ENCODE measurements at regions not wholly inside any gene's neighbourhood (a gene's known extent, or its start where the extent isn't known, plus 50 kb on each side); places are given as distances from the start of the nearest gene placed in this dataset.

DNA sequence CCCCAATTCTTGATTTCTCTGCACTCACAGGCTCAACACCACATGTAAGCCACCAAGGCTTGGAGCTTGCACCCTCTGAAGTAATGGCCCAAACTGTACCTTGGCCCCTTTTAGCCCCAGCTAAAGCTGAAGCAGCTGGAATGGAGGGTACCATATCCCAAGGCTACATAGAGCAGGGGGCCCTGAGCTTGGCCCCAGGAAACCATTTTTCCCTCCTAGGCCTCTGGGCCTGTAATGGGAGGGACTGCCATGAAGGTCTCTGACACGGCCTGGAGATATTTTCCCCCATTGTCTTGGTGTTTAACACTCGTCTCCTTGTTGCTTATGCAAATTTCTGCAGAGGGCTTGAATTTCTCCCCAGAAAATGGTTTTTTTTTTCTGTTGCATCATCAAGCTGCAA is 69.7 kb downstream of the SKA1 start:
- H3K27me3 Mint-ChIP-seq, result peaks cover 16% of the 10 kb centered on the region
- no peak for DNase-seq
- H3K4me3 Mint-ChIP-seq, result no peak overlapping the region
- no peaks in the 10 kb centered on the region for H3K36me3 Mint-ChIP-seq
- H3K9me3 Mint-ChIP-seq, result peaks cover 2% of the 10 kb centered on the region
- H3K27ac Mint-ChIP-seq, result no peak overlapping the region
- H3K4me1 Mint-ChIP-seq, result no peaks in the 10 kb centered on the region
- CTCF ChIA-PET, result no interaction called here

DNA sequence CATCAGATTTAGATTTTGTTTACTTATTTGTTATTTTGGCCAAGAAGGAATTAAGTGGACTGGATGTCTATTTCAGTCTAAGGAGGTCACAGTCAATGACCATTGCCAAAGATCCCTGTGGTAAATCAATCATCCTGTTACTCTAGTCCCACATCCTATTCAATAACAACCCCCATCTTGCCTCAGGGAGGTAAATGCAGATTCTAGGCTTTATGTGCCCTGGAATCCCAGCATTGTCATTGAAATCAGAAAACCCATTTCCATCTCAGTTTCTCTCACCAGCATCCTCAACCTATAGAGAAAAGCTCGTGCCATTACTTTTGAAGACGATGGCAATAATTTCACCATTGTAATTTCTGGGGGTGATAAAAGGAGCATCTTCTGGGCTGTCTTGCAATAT is 71.8 kb downstream of the SKA1 start:
- Mint-ChIP-seq H3K27me3 (peaks cover 16% of the 10 kb centered on the region), H3K36me3 (no peaks in the 10 kb centered on the region), H3K27ac (no peak overlapping the region), H3K9me3 (peaks cover 2% of the 10 kb centered on the region), H3K4me3 (no peak overlapping the region), H3K4me1 (no peaks in the 10 kb centered on the region)
- no peak for DNase-seq
- CTCF ChIA-PET, result no interaction called here

DNA sequence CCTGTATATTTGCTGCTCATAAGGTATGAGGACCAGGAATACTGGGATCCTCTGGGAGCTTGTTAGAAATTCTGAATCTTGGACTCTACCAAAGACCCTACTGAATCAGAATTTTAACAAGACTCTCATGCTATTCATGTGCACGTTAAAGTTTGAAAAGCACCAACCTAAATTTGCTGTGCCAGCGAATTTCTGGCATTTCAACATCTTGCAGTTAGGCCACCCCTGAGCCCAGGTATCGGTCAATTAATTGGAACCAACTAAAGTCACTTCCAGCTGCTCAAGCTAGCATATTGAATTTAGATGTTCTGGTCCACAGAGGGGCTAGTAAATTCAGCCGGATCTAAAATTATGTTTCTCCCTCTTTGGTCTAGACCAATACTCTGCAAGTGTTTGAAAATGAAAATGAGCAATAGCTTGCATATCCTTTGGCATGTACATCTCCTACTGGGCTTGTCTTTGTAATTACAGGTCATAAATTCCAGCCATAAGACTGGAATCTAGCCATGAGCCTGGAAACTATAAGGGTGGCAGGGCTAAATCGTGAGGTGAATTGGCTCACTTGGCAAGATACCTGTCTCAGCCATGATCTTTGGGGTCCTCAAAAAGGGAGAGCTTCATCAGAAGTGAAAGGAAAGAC is 72.4 kb downstream of the SKA1 start:
- Mint-ChIP-seq H3K4me3 (no peak overlapping the region), H3K9me3 (peaks cover 2% of the 10 kb centered on the region), H3K27ac (no peak overlapping the region), H3K27me3 (peaks cover 16% of the 10 kb centered on the region), H3K4me1 (no peaks in the 10 kb centered on the region), H3K36me3 (no peaks in the 10 kb centered on the region)
- CTCF ChIA-PET, result no interaction called here
- DNase-seq, result no peak

DNA sequence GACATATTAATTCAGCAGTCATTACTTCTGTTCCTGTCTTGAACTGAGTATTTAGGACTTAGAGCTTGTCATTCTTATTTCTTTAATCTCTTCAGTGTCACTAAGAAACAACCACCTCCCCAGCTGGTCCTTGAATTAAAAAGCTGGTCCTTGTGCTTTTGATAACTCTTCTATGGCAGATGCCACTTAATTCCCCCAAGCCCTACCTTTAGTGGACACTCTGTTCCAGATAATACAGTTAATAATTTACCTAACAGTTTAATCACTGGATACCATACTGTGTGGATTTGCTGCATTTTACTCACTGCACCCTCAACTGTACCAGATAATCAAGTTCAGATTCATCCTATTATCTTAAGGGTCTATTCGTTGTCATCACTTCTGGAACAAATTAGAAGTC is 73.1 kb downstream of the SKA1 start:
- peaks cover 2% of the 10 kb centered on the region for H3K9me3 Mint-ChIP-seq
- H3K27me3 Mint-ChIP-seq, result peaks cover 16% of the 10 kb centered on the region
- H3K27ac Mint-ChIP-seq, result no peak overlapping the region
- H3K4me3 Mint-ChIP-seq, result no peak overlapping the region
- no peaks in the 10 kb centered on the region for H3K36me3 Mint-ChIP-seq
- no peaks in the 10 kb centered on the region for H3K4me1 Mint-ChIP-seq
- CTCF ChIA-PET, result interaction anchor here (2.2 kb wide), 1 partner anchor 19 kb away, joined by 7 read pairs; no protein-coding TSS in a partner anchor
- no peak for DNase-seq

DNA sequence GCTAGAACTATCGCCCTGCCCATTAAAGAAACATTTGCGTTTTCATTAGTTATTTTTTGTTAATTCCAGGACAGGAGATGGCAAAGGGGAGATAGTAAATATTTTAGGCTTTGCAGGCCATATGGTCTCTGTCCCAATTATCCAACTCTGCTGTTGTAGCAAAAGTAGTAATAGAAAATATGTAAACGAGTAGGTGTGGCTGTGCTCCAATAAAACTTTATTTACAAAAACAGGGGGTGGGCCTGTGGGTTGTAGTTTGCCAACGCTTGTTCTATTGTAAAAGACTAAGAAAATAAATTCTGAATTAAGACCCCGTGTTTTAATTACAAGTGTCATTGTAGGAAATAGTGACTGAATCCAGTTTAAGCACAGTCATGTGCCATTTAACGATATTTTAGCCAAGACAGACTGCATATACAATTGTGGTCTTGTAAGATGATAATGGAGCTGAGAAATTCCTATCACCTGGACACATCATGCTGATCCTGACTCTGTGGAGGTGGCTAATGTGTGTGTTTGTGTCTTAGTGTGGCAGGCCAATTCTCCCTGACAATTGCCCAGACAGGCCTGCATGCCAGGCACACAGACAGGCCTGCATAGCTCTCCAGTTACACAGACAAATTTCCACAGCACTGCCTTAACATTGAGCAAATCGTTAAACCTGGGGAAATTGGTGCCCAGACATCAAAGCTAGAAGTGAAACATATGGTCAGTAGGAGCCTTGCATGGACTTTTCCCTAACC is 76.4 kb downstream of the SKA1 start:
- no peaks in the 10 kb centered on the region for H3K36me3 Mint-ChIP-seq
- H3K27ac Mint-ChIP-seq, result no peak overlapping the region
- no peaks in the 10 kb centered on the region for H3K9me3 Mint-ChIP-seq
- no peak for DNase-seq
- H3K4me3 Mint-ChIP-seq, result no peak overlapping the region
- H3K27me3 Mint-ChIP-seq, result peaks cover 14% of the 10 kb centered on the region
- H3K4me1 Mint-ChIP-seq, result no peaks in the 10 kb centered on the region
- CTCF ChIA-PET, result no interaction called here

DNA sequence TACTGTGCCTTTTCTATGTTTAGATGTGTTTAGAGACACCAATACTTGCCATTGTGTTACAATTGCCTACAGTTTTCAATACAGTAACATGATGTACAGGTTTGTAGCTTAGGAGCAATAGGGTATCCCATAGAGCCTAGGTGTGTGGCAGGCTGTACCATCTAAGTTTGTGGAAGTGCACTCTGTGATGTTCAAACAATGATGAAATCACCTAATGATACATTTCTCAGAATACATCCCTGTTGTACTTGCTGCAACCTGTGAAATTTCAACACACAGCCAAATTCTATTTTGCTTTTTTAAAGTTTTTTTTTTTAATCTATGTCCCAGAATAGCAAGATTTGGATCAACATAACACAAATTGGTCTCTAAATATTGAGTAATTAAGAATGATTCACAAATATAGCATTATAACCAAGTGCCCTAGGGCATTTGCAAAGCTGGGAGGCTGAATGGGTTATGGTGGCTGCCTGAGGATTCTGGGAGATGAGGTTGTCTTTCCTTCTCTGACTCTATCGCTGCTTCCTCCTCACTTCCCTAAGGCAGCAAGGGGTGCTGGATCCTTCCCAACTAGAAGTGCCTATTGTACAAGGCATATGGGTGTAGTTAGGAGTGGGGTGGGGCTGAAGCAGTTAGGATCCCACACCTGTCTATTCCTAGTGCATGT is 78.3 kb downstream of the SKA1 start:
- peaks cover 10% of the 10 kb centered on the region for H3K27me3 Mint-ChIP-seq

DNA sequence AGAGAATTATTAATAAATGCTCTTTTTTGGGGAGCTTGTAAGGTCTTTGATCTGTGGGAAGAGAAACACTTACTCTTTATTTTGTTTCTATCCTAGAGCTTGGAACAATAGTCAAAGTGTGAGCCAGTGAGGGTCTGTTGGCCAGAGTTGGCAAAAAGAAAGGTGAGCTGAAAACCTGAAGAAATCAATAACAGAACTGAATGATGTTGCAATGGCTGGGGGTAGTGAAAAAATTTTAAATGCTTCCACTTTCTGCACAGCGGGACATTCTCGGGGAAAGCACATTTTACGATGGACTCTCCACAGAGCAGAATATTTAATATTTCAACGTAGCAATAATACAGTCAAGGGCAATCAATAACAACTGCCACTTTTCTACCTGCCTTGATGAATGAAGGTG is 78.9 kb downstream of the SKA1 start:
- no peaks in the 10 kb centered on the region for H3K4me1 Mint-ChIP-seq
- H3K4me3 Mint-ChIP-seq, result no peak overlapping the region
- peaks cover 10% of the 10 kb centered on the region for H3K27me3 Mint-ChIP-seq

More for the DNA sequence above, 78.3 kb downstream of the SKA1 start:
- H3K27ac Mint-ChIP-seq, result no peak overlapping the region
- no peaks in the 10 kb centered on the region for H3K36me3 Mint-ChIP-seq
- CTCF ChIA-PET, result no interaction called here
- H3K4me3 Mint-ChIP-seq, result no peak overlapping the region
- no peaks in the 10 kb centered on the region for H3K9me3 Mint-ChIP-seq
- no peak for DNase-seq
- no peaks in the 10 kb centered on the region for H3K4me1 Mint-ChIP-seq

DNA sequence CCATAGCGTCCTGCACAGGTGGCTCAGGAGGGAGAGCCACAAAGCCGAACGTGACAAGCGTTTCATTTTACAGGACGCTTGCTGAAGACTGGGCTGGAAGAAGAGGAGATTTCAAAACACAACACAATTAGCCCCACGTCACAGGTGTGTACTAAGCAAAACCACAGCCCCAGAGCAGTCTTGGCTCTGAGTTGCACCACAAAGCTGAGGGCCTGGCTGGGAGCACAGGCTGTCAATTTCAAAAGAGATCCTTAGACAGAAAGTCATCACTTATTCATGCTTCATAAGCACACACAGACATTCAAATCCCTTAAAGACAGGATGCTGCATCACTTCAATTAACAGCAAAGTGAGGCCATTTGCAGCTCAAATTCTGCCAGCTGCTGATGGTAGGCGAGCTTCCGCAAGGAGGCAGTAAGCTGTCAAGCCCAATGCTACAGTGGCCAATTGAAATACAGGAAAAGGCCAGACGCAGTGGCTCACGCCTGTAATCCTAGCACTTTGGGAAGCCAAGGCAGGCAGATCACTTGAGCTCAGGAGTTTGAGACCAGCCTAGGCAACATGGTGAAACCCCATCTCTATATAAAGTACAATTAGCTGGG is 79.6 kb downstream of the SKA1 start:
- CTCF ChIA-PET, result no interaction called here
- Mint-ChIP-seq H3K27me3 (peaks cover 5% of the 10 kb centered on the region), H3K36me3 (no peaks in the 10 kb centered on the region), H3K9me3 (no peaks in the 10 kb centered on the region), H3K4me3 (no peak overlapping the region), H3K4me1 (no peaks in the 10 kb centered on the region), H3K27ac (no peak overlapping the region)
- DNase-seq, result no peak

More for the DNA sequence above, 78.9 kb downstream of the SKA1 start:
- CTCF ChIA-PET, result no interaction called here
- H3K9me3 Mint-ChIP-seq, result no peaks in the 10 kb centered on the region
- no peaks in the 10 kb centered on the region for H3K36me3 Mint-ChIP-seq
- DNase-seq, result no peak
- no peak overlapping the region for H3K27ac Mint-ChIP-seq

DNA sequence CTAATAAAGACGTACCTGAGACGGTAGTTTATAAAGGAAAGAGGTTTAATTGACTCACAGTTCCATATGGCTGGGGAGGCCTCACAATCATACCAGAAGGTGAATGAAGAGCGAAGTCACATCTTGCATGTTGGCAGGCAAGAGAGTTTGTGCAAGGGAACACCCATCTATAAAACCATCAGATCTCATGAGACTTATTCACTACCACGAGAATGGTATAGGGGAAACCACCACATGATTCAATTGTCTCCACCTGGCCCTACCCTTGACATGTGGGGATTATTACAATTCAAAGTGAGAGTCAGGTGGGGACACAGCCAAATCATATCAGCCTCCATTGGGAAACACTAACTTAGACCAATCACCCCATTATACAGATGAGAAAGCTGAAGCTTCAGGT is 81.4 kb downstream of the SKA1 start:
- Mint-ChIP-seq H3K4me3 (no peak overlapping the region), H3K27me3 (peaks cover 5% of the 10 kb centered on the region), H3K36me3 (no peaks in the 10 kb centered on the region), H3K4me1 (no peaks in the 10 kb centered on the region), H3K9me3 (no peaks in the 10 kb centered on the region), H3K27ac (no peak overlapping the region)
- DNase-seq, result no peak
- CTCF ChIA-PET, result no interaction called here

DNA sequence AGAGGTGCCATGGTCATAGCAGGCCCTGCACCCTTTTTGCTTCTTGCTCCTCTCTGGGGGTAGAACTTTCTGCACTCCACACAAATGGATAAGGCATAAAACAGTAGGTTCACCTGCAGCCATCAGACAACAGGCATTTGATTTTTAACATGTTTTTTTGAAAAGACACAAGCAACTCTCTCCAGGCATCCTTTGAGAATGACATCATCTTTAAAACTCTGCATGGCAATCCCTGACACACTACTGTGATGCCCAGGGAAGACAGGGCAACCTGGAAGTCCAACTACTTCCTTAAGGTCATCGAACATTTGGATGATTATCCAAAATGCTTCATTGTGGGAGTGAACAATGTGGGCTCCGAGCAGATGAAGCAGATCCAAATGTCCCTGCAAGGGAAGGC is 82.8 kb downstream of the SKA1 start:
- H3K27ac Mint-ChIP-seq, result no peak overlapping the region
- no peak overlapping the region for H3K4me3 Mint-ChIP-seq
- peaks cover 5% of the 10 kb centered on the region for H3K27me3 Mint-ChIP-seq
- DNase-seq, result no peak
- no peaks in the 10 kb centered on the region for H3K36me3 Mint-ChIP-seq
- CTCF ChIA-PET, result no interaction called here
- H3K9me3 Mint-ChIP-seq, result no peaks in the 10 kb centered on the region
- H3K4me1 Mint-ChIP-seq, result no peaks in the 10 kb centered on the region

DNA sequence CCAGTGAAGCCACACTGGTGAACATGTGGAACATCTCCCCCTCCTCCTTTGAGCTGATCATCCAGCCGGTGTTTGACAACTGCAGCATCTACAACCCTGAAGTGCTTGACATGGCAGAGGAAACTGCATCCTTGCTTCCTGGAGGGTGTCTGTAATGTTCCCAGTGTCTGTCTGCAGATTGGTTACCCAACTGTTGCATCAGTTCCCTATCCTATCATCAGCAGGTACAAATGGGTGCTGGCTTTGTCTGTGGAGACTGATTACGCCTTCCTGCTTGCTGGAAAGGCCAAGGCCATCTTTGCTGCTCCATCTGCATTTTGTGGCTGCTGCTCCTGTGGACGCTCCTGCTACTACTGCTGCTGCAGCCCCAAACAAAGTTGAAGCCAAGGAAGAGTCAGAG is 83.5 kb downstream of the SKA1 start:
- Mint-ChIP-seq H3K27me3 (peaks cover 5% of the 10 kb centered on the region), H3K4me3 (no peak overlapping the region), H3K36me3 (no peaks in the 10 kb centered on the region)

DNA sequence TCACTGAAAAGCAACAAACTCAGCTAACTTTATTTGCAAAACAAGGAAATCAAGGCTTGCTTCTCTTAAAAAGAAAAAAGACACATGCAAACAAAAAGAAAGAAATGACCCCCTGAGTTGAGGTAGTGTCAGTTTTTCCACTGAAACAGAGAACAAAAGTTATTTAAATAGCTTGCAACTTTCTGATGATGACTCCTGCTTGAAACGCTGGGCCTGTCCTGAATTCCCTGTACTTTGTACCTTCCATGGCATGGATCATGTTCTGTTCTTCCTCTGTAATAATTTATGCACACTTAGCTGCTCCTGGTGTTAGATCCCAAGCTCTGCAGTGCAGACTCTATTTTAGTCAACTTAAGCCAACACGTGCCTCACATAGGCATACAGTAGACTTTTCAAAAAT is 84.0 kb downstream of the SKA1 start:
- no peak overlapping the region for H3K4me3 Mint-ChIP-seq
- no peaks in the 10 kb centered on the region for H3K9me3 Mint-ChIP-seq
- H3K27me3 Mint-ChIP-seq, result peaks cover 5% of the 10 kb centered on the region
- no peak overlapping the region for H3K27ac Mint-ChIP-seq
- DNase-seq, result no peak
- no peaks in the 10 kb centered on the region for H3K36me3 Mint-ChIP-seq
- CTCF ChIA-PET, result no interaction called here
- no peaks in the 10 kb centered on the region for H3K4me1 Mint-ChIP-seq

More for the DNA sequence above, 83.5 kb downstream of the SKA1 start:
- DNase-seq, result no peak
- CTCF ChIA-PET, result no interaction called here
- Mint-ChIP-seq H3K27ac (no peak overlapping the region), H3K9me3 (no peaks in the 10 kb centered on the region), H3K4me1 (no peaks in the 10 kb centered on the region)

DNA sequence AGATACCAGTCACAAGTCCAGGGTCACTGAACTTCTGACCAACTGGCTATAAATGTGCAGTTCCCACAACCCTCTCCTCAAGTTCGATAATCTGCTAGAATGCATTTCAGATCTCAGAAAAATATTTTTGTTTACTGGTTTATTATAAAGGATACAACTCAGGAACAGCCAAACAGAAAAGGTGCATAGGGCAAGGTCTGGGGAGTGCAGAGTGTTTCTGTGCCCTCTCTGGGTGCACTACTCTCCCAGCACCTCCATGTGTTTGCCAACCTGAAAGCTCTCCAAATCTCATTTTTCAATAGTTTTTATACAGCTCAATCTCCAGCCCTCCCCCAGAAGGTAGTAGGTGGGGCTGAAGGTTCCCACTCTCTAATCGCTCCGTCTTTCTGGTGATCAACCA is 85.2 kb downstream of the SKA1 start:
- Mint-ChIP-seq H3K27me3 (no peaks in the 10 kb centered on the region), H3K4me1 (no peaks in the 10 kb centered on the region), H3K27ac (no peak overlapping the region), H3K4me3 (no peak overlapping the region), H3K36me3 (no peaks in the 10 kb centered on the region), H3K9me3 (no peaks in the 10 kb centered on the region)
- DNase-seq, result no peak
- CTCF ChIA-PET, result no interaction called here

DNA sequence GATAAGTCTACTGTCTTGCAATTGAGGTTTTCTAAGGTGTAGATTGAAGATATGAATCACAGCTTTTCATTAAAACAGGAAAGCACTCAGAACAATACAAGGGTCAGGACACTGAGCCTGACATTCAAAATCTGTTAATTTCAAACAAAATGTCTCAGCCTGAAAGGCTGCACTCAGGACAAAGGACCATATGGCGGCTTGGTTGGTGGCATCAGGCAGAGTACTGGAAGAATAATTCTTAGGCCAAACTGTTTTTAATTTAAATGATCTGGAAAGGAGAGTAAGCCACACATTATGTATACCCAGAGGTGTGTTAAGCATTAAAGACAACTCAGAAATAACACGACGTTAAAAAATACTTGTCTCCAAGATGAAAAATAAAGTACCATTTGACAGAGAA is 85.9 kb downstream of the SKA1 start:
- Mint-ChIP-seq H3K9me3 (no peaks in the 10 kb centered on the region), H3K4me3 (no peak overlapping the region), H3K27me3 (no peaks in the 10 kb centered on the region), H3K27ac (no peak overlapping the region), H3K36me3 (no peaks in the 10 kb centered on the region), H3K4me1 (no peaks in the 10 kb centered on the region)
- CTCF ChIA-PET, result no interaction called here
- DNase-seq, result no peak

DNA sequence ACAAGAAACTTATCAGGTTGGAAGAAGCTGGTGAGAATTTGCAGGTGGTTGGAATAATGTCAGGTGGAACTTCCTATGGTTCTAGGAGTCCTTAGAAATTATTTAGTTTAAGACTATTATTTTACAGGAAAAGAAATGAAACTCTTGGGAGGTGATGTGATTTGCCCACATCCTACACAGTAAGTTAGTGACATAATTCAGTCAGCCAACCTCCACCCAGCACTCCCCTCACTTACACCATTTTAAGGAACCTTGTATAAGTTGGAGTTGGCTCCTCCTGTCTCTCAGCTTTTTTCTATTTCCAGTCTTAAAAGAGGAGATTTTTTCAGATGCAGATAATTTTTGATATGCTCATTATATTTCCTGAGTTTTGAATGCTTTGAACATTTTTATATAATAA is 86.4 kb downstream of the SKA1 start:
- Mint-ChIP-seq H3K27me3 (no peaks in the 10 kb centered on the region), H3K36me3 (no peaks in the 10 kb centered on the region), H3K9me3 (no peaks in the 10 kb centered on the region), H3K4me3 (no peak overlapping the region), H3K4me1 (no peaks in the 10 kb centered on the region), H3K27ac (no peak overlapping the region)
- no peak for DNase-seq
- CTCF ChIA-PET, result no interaction called here

Data from activated naive CD4-positive, alpha-beta T cell treated with anti-CD3 and anti-CD28 coated beads, Interleukin-2, amount 10 ng/mL, durations not matched to agents 7 days and 5 days (primary cell).